Panc1 (cell line): ENCODE measurements at regions not wholly inside any gene's neighbourhood (a gene's known extent, or its start where the extent isn't known, plus 50 kb on each side); places are given as distances from the start of the nearest gene placed in this dataset.

ENCODE experiments used
- POLR2AphosphoS5 ChIP-seq: IDR thresholded peaks from 2 replicates; pipeline ENCODE4 v1.6.1; 2012; ENCODE audit warnings: mild to moderate bottlenecking, low read depth, low read length, moderate library complexity
- TF ChIP-seq, protein P1 (sequence below): fragments of 450-650 bp; IDR thresholded peaks from 2 replicates; pipeline ENCODE4 v1.5.1; 2017; ENCODE audit warnings: mild to moderate bottlenecking
- TF ChIP-seq, protein P2 (sequence below), 2 experiments: IDR thresholded peaks; 2 replicates each; pipeline ENCODE4 v1.6.1; 2011 to 2012; ENCODE audit warnings: low read depth in 2 of 2, control low read depth in 1 of 2, low read length in 1 of 2, mild to moderate bottlenecking in 1 of 2, moderate library complexity in 1 of 2; ENCODE audit not compliant: insufficient read depth in 1 of 2

DNA sequence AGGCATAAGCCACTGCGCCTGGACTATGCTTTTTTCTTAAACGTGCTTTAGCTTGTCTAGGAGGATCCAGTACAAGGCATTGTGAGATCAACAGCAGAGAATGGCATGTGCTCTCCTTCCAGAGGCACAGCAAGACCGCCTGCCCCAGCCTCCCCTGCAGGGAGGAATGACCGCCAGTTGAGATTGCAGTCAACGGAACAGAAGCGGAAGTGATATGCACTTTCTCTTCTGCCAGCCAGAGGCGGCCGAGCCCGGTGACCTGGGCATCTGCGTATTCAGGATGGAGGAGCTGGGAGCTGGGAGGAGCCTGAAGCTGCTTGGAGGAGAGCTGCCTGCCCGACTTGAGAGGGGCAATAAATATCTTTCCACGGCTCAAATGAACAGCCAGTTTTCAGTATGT lies 243.0 kb downstream of the CTTN start:
- TF ChIP-seq, protein P1, sequence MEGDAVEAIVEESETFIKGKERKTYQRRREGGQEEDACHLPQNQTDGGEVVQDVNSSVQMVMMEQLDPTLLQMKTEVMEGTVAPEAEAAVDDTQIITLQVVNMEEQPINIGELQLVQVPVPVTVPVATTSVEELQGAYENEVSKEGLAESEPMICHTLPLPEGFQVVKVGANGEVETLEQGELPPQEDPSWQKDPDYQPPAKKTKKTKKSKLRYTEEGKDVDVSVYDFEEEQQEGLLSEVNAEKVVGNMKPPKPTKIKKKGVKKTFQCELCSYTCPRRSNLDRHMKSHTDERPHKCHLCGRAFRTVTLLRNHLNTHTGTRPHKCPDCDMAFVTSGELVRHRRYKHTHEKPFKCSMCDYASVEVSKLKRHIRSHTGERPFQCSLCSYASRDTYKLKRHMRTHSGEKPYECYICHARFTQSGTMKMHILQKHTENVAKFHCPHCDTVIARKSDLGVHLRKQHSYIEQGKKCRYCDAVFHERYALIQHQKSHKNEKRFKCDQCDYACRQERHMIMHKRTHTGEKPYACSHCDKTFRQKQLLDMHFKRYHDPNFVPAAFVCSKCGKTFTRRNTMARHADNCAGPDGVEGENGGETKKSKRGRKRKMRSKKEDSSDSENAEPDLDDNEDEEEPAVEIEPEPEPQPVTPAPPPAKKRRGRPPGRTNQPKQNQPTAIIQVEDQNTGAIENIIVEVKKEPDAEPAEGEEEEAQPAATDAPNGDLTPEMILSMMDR: no peak
- TF ChIP-seq, protein P2, sequence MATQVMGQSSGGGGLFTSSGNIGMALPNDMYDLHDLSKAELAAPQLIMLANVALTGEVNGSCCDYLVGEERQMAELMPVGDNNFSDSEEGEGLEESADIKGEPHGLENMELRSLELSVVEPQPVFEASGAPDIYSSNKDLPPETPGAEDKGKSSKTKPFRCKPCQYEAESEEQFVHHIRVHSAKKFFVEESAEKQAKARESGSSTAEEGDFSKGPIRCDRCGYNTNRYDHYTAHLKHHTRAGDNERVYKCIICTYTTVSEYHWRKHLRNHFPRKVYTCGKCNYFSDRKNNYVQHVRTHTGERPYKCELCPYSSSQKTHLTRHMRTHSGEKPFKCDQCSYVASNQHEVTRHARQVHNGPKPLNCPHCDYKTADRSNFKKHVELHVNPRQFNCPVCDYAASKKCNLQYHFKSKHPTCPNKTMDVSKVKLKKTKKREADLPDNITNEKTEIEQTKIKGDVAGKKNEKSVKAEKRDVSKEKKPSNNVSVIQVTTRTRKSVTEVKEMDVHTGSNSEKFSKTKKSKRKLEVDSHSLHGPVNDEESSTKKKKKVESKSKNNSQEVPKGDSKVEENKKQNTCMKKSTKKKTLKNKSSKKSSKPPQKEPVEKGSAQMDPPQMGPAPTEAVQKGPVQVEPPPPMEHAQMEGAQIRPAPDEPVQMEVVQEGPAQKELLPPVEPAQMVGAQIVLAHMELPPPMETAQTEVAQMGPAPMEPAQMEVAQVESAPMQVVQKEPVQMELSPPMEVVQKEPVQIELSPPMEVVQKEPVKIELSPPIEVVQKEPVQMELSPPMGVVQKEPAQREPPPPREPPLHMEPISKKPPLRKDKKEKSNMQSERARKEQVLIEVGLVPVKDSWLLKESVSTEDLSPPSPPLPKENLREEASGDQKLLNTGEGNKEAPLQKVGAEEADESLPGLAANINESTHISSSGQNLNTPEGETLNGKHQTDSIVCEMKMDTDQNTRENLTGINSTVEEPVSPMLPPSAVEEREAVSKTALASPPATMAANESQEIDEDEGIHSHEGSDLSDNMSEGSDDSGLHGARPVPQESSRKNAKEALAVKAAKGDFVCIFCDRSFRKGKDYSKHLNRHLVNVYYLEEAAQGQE (IDR thresholded peaks at IDR 0.05; ENCODE audit: insufficient read depth in 1 of 2, low read depth in 2 of 2, low read length in 1 of 2): no peak
- no peak for TF ChIP-seq POLR2AphosphoS5
